ENCODE measurements at regions not wholly inside any gene's neighbourhood (a gene's known extent, or its start where the extent isn't known, plus 50 kb on each side); places are given as distances from the start of the nearest gene placed in this dataset.
A peak's percentile ranks its signal among the peaks of the same experiment; 100 is the strongest.

DNA sequence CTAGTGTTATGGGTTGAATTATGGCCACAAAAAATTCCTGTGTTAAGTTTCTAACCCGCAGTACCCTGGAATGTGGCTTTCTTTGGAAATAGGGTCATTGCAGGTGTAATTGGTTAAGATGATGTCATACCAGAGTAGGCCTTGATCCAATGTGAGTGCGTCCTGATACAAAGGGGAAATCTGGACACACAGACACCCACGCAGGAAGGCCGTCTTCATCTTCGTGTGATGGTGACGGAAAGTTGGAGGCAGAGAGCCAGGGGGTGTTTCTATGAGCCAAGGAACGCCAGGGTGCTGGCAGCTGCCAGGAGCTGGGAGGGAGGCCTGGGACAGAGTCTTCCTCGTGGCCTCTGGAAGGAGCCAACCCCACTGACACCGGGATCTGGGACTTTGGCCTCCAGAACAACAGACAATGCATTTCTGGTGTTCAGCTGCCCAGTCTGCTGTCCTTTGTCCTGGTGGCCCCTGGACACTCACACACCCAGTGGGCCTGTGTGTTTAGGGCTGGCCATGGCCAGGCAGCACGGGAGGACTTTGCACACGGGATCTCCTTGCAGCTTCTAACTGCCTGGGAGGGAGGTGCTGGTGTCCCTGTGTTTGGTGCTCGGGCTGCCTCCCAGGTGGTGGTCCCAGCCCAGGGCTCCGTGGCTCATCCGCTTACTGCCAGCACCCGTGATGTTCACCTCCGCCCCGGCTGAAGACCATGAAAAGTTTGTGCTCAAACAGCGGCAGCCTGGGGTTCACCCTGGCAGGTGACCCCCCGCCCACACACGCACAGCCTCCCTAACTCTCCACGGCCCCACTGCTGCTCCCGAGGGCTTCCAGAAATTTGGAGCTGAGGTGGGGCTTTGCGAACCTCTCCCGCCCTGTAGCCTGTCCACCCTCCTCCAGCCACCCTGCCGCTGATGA lies 53.4 kb upstream of the GATA5 start (continued):
- TF ChIP-seq TIGD3 (CRISPR knock-in tag; IDR thresholded peaks at IDR 0.05; ENCODE audit: borderline replicate concordance) = 0 out of 2 replicates have a peak, but pooled peaks have one; percentile 36
- TF ChIP-seq MYPOP (CRISPR knock-in tag; IDR thresholded peaks at IDR 0.05) = no peak
- TF ChIP-seq IKZF1 (IDR thresholded peaks at IDR 0.05) = no peak
- TF ChIP-seq YY1 (IDR thresholded peaks at IDR 0.05; ENCODE audit: insufficient read depth, insufficient replicate concordance, low read depth, low read length) = peak; percentile 16
- peak; percentile 45 for TF ChIP-seq HNRNPLL (IDR thresholded peaks at IDR 0.05; ENCODE audit: low read depth, low read length, poor library complexity, severe bottlenecking)
- 0 out of 2 replicates have a peak, but pooled peaks have one; percentile 48 for TF ChIP-seq SMAD1 (CRISPR knock-in tag; IDR thresholded peaks at IDR 0.05; ENCODE audit: borderline replicate concordance, low read depth)
- peak; percentile 73 for TF ChIP-seq PPARG (CRISPR knock-in tag; conservative IDR thresholded peaks at IDR 0.05)
- TF ChIP-seq SALL1 (CRISPR knock-in tag; IDR thresholded peaks at IDR 0.05) = peak; percentile 70
- TF ChIP-seq PITX1 (CRISPR knock-in tag; IDR thresholded peaks at IDR 0.05) = peak; percentile 59
- no peak for TF ChIP-seq DNMT3B (CRISPR knock-in tag; conservative IDR thresholded peaks at IDR 0.05)
- TF ChIP-seq ZNF451 (CRISPR knock-in tag; IDR thresholded peaks at IDR 0.05) = 0 out of 2 replicates have a peak, but pooled peaks have one; percentile 45
- no peak for TF ChIP-seq ZBTB4 (CRISPR knock-in tag; IDR thresholded peaks at IDR 0.05; ENCODE audit: borderline replicate concordance)
- 0 out of 2 replicates have a peak, but pooled peaks have one; percentile 40 for TF ChIP-seq ERF (CRISPR knock-in tag; IDR thresholded peaks at IDR 0.05)
- 0 out of 2 replicates have a peak, but pooled peaks have one; percentile 14 for TF ChIP-seq CAMTA2 (CRISPR knock-in tag; IDR thresholded peaks at IDR 0.05; ENCODE audit: borderline replicate concordance)
- TF ChIP-seq ZNF543 (CRISPR knock-in tag; IDR thresholded peaks at IDR 0.05) = no peak
- TF ChIP-seq ZMYM3 (CRISPR knock-in tag; IDR thresholded peaks at IDR 0.05) = peak; percentile 88
- TF ChIP-seq HDAC2 (CRISPR knock-in tag; IDR thresholded peaks at IDR 0.05) = 0 out of 2 replicates have a peak, but pooled peaks have one; percentile 23
- TF ChIP-seq ZNF563 (CRISPR knock-in tag; IDR thresholded peaks at IDR 0.05) = 0 out of 2 replicates have a peak, but pooled peaks have one; percentile 44
- TF ChIP-seq ZBTB44 (CRISPR knock-in tag; IDR thresholded peaks at IDR 0.05) = no peak
- TF ChIP-seq SOX5 (CRISPR knock-in tag; IDR thresholded peaks at IDR 0.05; ENCODE audit: borderline replicate concordance) = peak; percentile 99
- TF ChIP-seq MYC (CRISPR knock-in tag; IDR thresholded peaks at IDR 0.05; ENCODE audit: borderline replicate concordance) = peak; percentile 36; the same call in 1 of the 2 replicates
- TF ChIP-seq ZNF720 (CRISPR knock-in tag; IDR thresholded peaks at IDR 0.05) = no peak

Data from HepG2 (cell line).